Smooth muscle cell (in vitro differentiated cells): ENCODE measurements at regions not wholly inside any gene's neighbourhood (a gene's known extent, or its start where the extent isn't known, plus 50 kb on each side); places are given as distances from the start of the nearest gene placed in this dataset.

Experiments used
- DNase-seq: peaks from one replicate; lab custom pipeline; 2025; ENCODE audit not compliant: unreplicated experiment; lab: John Stamatoyannopoulos, UW
- H2AFZ ChIP-seq: fragments of 200-600 bp; sonication (generic); 2 replicates; pipeline ENCODE4 v1.6.0; 2016; ENCODE audit warnings: antibody characterized with exemption, low read depth, mild to moderate bottlenecking
- H3F3A ChIP-seq: fragments of 200-600 bp; sonication (generic); 2 replicates; pipeline ENCODE4 v1.6.0; 2017; ENCODE audit warnings: antibody characterized with exemption, low read depth
- H3K27ac ChIP-seq: fragments of 200-600 bp; sonication (generic); 2 replicates; pipeline ENCODE4 v1.5.1; 2016; ENCODE audit warnings: low read depth, mild to moderate bottlenecking
- H3K27me3 ChIP-seq: fragments of 200-600 bp; sonication (generic); 2 replicates; pipeline ENCODE4 v1.6.1; 2016; ENCODE audit warnings: low read depth, mild to moderate bottlenecking
- H3K36me3 ChIP-seq: fragments of 200-600 bp; sonication (generic); 2 replicates; pipeline ENCODE4 v1.5.1; 2016; ENCODE audit warnings: low read depth
- H3K4me1 ChIP-seq: fragments of 200-600 bp; sonication (generic); 2 replicates; pipeline ENCODE4 v1.5.1; 2016; ENCODE audit warnings: low read depth
- H3K4me2 ChIP-seq: fragments of 200-600 bp; sonication (generic); 2 replicates; pipeline ENCODE4 v1.6.0; 2016; ENCODE audit warnings: mild to moderate bottlenecking
- H3K4me3 ChIP-seq: fragments of 200-600 bp; sonication (generic); 2 replicates; pipeline ENCODE4 v1.5.1; 2016; ENCODE audit warnings: mild to moderate bottlenecking
- H3K79me2 ChIP-seq: fragments of 200-600 bp; sonication (generic); 2 replicates; pipeline ENCODE4 v1.6.0; 2016; ENCODE audit warnings: low read depth, mild to moderate bottlenecking
- H3K9ac ChIP-seq: fragments of 200-600 bp; sonication (generic); 2 replicates; pipeline ENCODE4 v1.6.0; 2016; ENCODE audit warnings: low read depth
- H3K9me3 ChIP-seq: fragments of 200-600 bp; sonication (generic); replicated peaks from 2 replicates; pipeline ENCODE4 v1.5.1; 2016; ENCODE audit warnings: low read depth
- H4K20me1 ChIP-seq: fragments of 200-600 bp; sonication (generic); 2 replicates; pipeline ENCODE4 v1.6.0; 2016; ENCODE audit warnings: low read depth
- CTCF ChIP-seq: fragments of 200-600 bp; sonication (generic); IDR thresholded peaks from 2 replicates; pipeline ENCODE4 v1.5.1; 2017; ENCODE audit warnings: borderline replicate concordance, mild to moderate bottlenecking, antibody characterized with exemption; ENCODE audit not compliant: insufficient read depth, poor library complexity, severe bottlenecking
- WGBS: methylation state at CpG from one replicate; pipeline ENCODE4 v1.1.7; 2016; ENCODE audit warnings: low lambda C conversion rate; 5-methylcytosine and 5-hydroxymethylcytosine counted together

- H3K9me3 ChIP-seq = no peaks in the 10 kb centered on the region
- H3K4me3 ChIP-seq = no peak overlapping the region
- H3K27ac ChIP-seq = no peak overlapping the region
- no peak overlapping the region for H2AFZ ChIP-seq
- H4K20me1 ChIP-seq = no peaks in the 10 kb centered on the region
- no peaks in the 10 kb centered on the region for H3K27me3 ChIP-seq
- DNase-seq = no peak
- no peaks in the 10 kb centered on the region for H3K36me3 ChIP-seq
- TF ChIP-seq CTCF = no peak
- H3F3A ChIP-seq = no peaks in the 10 kb centered on the region
- WGBS = 83% methylated on average over 3 of the region's 3 CpGs
- H3K4me1 ChIP-seq = no peaks in the 10 kb centered on the region
- no peak overlapping the region for H3K9ac ChIP-seq
- no peak overlapping the region for H3K4me2 ChIP-seq
- no peaks in the 10 kb centered on the region for H3K79me2 ChIP-seq
Measured at GRCh38 chr4:141919649-141920048, 283.3 kb downstream of the IL15 start.

GRCh38 chr4:141921293-141921692 is 284.9 kb downstream of the IL15 start:
- H3K27ac ChIP-seq = no peak overlapping the region
- TF ChIP-seq CTCF = no peak
- H3K9me3 ChIP-seq = no peaks in the 10 kb centered on the region
- WGBS = 93% methylated on average over 1 of the region's 1 CpG
- H3K4me1 ChIP-seq = no peaks in the 10 kb centered on the region
- H3K79me2 ChIP-seq = no peaks in the 10 kb centered on the region
- H4K20me1 ChIP-seq = no peaks in the 10 kb centered on the region
- no peak overlapping the region for H3K9ac ChIP-seq
- no peak overlapping the region for H3K4me2 ChIP-seq
- H3F3A ChIP-seq = no peaks in the 10 kb centered on the region
- no peak overlapping the region for H2AFZ ChIP-seq
- no peak overlapping the region for H3K4me3 ChIP-seq
- no peaks in the 10 kb centered on the region for H3K27me3 ChIP-seq
- no peak for DNase-seq
- H3K36me3 ChIP-seq = no peaks in the 10 kb centered on the region

GRCh38 chr4:141922236-141922635 is 285.9 kb downstream of the IL15 start:
- no peaks in the 10 kb centered on the region for H3K27me3 ChIP-seq
- no peaks in the 10 kb centered on the region for H3K36me3 ChIP-seq
- no peaks in the 10 kb centered on the region for H4K20me1 ChIP-seq
- no peak overlapping the region for H3K4me2 ChIP-seq
- H3K79me2 ChIP-seq = no peaks in the 10 kb centered on the region
- H3K9me3 ChIP-seq = no peaks in the 10 kb centered on the region
- WGBS = 71% methylated on average over 2 of the region's 2 CpGs
- H2AFZ ChIP-seq = no peak overlapping the region
- DNase-seq = no peak
- no peak overlapping the region for H3K4me3 ChIP-seq
- no peak overlapping the region for H3K9ac ChIP-seq
- no peak for TF ChIP-seq CTCF
- no peaks in the 10 kb centered on the region for H3F3A ChIP-seq
- no peaks in the 10 kb centered on the region for H3K4me1 ChIP-seq
- H3K27ac ChIP-seq = no peak overlapping the region

GRCh38 chr4:141926406-141926805 is 290.0 kb downstream of the IL15 start:
- H3F3A ChIP-seq = no peaks in the 10 kb centered on the region
- no peak overlapping the region for H3K4me3 ChIP-seq
- no peaks in the 10 kb centered on the region for H3K9me3 ChIP-seq
- TF ChIP-seq CTCF = no peak
- no peaks in the 10 kb centered on the region for H4K20me1 ChIP-seq
- no peaks in the 10 kb centered on the region for H3K4me1 ChIP-seq
- no peaks in the 10 kb centered on the region for H3K79me2 ChIP-seq
- H3K9ac ChIP-seq = no peak overlapping the region
- 0% methylated on average over 1 of the region's 1 CpG for WGBS
- H3K27ac ChIP-seq = no peak overlapping the region
- H3K4me2 ChIP-seq = no peak overlapping the region
- no peak overlapping the region for H2AFZ ChIP-seq
- no peak for DNase-seq
- no peaks in the 10 kb centered on the region for H3K36me3 ChIP-seq
- H3K27me3 ChIP-seq = no peaks in the 10 kb centered on the region
